Activated T-helper 1 cell treated with anti-CD3 and anti-CD28 coated beads, Interleukin-2, amount 50 U/mL, for 16 hours (primary cell): ENCODE measurements at regions not wholly inside any gene's neighbourhood (a gene's known extent, or its start where the extent isn't known, plus 50 kb on each side); places are given as distances from the start of the nearest gene placed in this dataset.

Source experiments
- DNase-seq, 2 donors: peaks; one replicate each; pipeline ENCODE4 v3.0.0-alpha.2; 2020; ENCODE audit warnings: low read depth in 1 of 2, low spot score in 1 of 2

DNA sequence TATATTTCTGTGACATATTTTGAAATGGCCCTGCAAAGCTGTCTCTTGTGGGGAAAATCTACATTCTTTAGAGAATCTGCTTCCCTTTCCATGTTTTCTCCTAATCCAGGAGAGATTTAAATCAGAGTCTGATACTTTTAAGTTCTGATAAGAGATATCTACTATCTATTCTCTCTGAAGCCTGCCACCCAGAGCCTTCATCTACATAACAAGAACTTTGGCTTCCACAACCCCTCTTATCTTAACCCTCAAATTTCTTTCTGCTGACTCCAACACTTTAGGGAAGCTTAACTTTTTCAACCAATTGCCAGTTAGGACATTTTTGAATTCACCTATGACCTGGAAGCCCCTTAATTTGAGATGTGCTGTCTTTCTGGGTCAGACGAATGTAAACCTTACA lies 965.2 kb downstream of the TBC1D22A start:
- DNase-seq, result no peak

DNA sequence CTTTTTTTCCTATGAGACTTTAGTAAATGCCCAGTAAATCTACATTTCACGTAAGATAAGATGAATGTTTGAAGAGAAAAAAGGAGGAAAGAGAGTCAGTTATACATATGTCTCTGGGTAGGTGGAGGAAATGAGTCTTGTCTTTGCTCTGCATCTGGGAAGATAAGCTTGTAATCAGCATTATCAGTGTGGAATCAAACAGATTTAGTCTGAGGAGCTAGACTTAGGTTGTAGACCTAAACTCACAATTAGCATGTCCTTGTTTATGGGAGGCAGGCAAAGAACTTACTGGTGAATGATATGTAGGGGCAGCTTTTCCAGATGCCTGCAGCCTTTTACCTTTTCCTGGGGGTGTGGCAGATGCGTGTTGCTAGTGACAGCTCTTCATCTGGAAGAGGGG lies 962.3 kb downstream of the TBC1D22A start:
- no peak for DNase-seq

DNA sequence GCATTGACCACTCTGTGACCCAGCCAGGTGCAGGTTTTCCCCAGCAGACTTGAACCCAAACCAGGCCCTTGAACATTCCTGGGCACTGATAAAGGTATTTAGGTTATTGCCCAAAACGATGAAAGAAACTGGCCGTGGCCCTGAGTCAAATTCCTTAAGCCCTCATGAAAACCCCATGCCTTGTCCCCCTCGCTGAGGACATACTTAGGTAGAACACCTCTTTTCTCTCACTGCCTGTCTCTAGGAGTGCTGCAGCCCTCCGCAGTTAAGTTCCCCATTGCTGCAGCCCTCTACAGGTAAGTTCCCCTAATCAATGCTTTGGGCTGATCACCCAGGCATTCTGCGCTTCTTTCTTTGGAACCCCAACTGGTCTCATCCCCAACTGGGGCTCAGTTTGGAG lies 961.6 kb downstream of the TBC1D22A start:
- DNase-seq, result no peak

DNA sequence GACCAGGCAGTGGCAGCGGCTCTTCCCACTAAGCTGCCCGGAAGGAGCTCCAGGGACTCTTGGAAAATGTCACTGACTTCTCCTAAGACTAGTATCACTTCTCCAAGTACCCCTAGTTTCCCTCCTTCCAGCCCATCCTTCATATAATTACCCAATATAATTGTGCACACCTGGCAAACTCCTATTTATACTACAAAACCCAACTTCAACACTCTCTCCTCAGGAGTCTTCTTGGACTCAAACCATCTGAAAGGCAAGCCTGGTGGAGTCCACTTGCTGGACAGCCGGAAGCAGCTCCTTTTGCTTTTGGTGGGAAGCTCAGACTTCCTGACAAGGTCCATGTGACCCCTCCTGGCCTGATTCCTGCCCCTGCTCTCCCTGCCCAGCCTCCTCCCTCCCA lies 955.9 kb downstream of the TBC1D22A start:
- no peak for DNase-seq

DNA sequence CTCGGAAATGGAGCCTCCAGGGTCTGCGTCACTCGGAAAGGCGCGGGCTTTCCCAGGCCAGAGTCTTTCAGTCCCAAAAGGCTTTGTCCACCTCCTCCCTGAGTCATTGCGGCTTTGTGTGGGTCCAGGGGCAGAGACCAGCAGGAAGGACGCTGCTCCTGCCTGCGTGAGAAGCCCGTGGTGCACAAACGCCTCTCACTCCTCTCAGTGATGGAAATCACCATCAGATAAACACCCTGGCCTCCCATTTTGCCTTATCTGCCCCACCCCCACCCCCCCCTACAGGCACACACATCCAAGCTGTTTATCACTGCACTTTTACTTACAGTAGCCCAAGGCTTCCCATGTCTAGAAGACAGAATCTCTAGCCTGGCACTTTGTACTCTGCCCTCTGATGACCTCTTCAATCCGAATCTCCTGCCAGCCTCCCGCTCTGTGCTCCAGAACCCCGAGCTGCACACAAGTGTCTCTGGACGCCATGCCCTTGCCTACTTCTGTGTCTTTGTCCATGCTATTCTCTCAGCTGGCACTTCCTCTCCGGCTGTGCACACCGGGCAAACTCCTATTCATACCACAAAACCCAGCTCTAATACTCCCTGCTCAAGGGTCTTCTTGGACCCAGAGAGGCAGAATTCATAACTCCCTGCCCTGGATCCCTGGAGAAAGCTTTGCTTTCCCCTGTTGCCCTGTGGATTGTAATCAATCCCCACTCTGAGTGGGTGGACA lies 954.6 kb downstream of the TBC1D22A start:
- DNase-seq, result no peak

DNA sequence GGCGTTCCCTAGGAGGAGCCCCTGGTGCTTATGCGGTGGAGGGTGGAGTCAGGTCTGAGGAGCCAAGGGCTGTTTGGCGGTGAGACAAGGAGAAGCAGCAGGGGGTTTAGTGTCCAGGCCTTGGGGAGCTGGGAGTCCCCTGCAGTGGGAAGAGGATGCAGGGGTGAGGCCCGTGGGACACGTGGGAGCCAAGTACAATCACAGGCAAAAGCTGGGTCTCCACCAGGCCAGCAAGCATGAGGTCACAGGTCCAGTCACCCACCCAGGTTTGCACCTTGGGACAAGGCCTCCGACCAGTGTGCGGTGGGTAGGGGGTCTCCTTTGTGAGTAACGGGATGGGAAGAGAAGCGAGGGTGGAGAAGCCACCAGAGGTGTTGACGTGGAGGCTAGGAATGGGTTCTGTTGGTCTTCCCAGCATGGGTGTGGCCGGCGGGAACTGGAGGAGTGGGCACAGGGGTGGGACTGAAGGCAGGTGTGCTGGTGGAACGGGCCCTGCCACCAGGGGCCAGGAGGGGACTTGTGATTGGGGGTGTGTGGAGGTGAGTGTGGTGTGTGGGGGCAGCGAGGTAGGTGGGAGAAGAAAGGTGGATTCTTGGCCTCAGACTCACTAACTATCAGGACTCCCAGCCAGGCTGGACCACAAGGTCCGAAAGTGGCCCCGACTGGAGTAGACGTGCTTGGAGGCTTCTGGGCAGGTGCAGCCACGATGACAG lies 953.6 kb downstream of the TBC1D22A start:
- DNase-seq, result no peak

DNA sequence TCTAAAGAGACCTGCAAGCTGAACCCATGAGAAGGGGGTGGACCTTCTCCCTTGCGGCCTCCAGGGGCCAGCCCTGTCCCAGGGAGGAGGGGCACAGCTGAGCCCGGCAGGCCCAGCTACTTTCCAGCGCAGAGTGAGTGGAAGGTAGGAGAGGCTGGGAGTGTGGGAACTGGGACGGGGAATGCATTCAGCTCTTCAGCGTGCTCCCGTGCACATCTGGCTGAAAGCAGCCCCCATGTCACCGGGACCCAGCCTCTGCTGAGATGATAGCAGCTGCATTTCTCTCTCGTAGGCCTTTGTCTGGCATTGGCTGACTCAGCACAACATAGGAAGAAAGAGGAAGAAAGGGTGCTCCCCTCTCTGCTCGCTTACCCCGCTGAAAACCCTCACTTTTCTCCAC lies 951.5 kb downstream of the TBC1D22A start:
- no peak for DNase-seq

DNA sequence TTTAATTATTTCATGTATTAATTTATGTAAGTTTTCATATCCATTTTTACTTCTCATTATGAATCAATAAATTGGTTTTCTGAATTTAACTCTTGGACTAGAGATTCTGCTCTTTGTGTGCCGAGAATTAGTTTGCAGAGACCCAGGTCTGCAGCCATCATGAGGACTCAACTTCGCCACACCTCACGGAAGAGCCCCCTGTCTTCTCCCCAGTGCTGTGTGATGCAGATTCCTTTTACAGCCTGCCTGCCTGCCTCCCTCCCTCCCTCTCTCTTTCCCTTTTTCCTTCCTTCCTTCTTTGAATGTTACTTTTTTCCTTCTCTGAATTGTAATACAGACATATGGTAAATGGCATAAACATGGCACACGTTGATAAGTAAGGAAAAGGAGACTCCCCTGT lies 947.7 kb downstream of the TBC1D22A start:
- no peak for DNase-seq

DNA sequence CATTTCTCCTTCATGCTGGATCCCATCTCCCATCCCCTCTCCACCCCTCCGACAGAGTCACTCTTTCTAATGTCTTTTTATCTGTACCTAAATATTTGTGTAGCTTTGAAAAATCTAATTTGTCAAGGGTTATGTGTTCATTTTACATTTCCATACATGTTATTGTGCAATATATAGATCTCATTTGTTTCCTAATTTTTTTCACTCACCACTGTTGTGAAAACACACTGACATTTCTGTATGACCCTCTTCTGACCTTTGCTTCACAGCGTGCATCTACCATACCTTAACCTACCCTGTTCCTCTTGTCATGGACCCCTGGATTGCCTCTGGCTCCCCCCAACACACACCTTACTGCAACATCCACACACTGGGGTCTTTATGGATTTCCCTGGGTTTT lies 942.9 kb downstream of the TBC1D22A start:
- DNase-seq, result no peak

DNA sequence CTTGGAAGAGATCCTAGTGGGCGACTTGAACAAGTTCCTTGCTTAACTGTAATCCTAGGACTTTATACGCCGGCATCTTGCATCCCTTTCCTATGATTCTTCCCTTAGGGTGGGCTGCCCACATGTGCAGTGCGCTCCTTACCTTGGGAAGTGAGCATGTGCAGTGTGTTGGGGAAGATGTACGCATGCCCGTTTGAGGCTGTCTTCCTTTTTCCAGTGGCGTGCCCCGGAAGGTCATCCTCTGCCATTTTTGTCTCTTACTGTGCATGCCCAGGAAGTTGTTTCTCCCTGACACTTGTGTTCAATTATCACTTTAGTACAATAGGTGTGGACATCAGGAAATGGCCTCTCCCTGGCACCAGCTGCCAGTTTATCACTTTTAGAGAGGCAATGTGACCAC lies 936.5 kb downstream of the TBC1D22A start:
- DNase-seq, result no peak

DNA sequence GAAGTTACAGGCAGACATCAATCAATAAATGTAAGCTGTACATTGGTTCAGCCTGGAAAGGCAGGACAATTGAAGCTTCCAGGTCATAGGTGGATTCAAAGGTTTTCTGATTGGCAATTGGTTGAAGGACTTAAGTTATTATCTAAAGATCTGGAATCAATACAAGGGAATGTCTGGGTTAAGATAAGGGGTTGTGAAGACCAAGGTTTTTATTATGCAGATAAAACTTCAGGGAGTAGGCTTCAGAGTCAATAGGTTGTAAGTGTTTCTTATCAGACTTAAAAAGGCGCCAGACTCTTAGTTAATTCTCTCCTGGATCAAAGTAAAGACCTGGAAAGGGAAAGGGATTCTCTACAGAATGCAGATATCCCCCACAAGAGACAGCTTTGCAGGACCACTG lies 935.4 kb downstream of the TBC1D22A start:
- no peak for DNase-seq

DNA sequence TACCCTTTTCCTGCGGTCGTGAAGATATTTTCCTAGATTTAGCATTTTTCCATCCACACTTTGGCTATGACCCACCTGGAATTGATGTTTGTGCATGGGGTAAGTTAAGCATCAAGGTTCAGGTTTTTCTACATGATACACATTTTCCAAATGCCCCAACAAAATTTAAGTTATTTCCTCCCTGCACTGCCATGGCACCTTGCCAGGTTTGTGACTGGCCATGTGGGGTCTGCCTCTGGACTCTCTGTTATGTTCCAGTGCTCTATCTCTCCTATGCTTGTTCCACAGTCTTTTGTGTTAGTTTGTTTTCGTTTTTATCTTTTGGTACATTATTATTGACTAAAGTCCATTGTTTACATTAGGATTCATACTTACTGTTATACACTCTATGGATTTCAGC lies 934.3 kb downstream of the TBC1D22A start:
- DNase-seq, result no peak

DNA sequence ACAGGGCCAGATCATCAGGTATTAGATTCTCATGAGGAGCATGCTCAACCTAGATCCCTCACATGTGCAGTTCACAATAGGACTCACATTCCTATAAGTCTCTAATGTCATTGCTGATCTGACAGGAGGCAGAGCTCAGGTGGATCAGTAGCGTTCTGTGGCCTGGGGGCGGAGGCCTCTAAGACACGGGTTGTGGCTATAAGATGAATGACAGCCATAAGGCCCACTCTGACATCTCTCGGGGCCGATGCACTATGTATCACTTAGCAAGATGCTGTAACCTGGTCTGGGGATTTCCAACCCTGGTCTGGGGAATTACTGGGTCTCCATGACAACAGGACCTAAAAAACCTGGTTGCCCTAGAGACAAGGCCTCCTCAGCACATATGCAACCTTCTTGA lies 932.7 kb downstream of the TBC1D22A start:
- no peak for DNase-seq

DNA sequence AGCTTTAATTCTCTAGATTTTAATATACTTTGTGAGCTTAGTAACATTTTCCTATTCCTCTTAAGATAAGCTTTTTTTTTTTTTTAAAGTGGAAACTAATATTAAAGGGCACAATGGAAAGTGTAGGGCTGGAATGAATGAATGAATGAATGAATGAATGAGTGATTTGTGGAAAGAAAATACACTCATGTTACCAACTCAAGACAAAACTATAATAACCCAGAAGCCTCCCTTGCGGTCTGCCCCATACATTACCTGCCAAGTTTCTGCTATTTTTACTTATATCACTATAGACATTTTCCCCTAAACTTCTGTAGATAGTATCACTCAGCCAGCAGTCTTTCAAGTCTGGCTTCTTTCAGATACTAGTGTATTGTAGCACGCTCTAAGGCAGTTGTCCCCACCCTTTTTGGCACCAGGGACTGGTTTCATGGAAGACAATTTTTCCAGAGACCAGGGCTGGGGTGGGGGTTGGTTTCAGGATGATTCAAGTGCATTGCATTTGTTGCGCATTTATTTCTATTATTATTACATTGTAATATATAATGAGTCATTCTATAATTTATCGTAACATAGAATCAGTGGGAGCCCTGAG lies 932.2 kb downstream of the TBC1D22A start:
- no peak for DNase-seq

DNA sequence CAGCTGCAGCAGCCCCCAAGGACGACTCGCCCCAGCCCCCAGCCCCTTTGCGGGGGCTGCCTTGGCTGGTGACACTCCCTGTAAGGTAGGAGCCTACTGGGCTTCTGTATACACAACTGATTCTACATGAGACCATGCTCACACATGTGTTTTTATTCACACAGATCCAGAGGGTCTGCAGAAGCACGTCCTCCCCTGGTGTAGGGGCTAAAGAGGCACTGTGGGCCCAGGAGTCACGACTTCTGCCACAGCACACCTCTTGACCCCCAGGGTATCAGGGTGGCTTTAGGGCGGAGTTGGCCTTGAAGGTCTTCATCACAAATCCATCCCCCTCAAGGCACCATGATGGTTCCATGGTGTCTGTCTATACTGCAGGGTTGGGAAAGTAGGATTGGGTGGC lies 931.2 kb downstream of the TBC1D22A start:
- DNase-seq, result no peak

DNA sequence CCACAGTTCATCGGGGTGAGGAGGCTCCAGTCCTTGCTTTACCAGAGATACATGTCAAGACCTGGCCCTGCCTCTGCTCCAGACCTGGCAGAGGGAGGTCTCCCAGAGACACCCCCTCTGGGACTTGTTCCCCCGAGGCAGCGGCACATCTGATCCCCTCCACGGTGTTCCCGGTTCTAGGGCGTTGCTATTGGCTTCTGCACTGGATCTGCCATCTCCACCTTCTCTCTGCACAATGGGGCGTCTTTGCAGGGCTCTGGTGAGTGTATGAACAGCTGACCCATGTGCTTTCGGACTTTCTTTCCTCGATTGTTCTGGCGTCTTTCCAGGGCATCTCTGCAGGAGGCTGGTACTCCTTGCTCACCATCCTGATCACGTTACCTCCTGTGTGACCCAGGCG lies 930.4 kb downstream of the TBC1D22A start:
- DNase-seq, result no peak

DNA sequence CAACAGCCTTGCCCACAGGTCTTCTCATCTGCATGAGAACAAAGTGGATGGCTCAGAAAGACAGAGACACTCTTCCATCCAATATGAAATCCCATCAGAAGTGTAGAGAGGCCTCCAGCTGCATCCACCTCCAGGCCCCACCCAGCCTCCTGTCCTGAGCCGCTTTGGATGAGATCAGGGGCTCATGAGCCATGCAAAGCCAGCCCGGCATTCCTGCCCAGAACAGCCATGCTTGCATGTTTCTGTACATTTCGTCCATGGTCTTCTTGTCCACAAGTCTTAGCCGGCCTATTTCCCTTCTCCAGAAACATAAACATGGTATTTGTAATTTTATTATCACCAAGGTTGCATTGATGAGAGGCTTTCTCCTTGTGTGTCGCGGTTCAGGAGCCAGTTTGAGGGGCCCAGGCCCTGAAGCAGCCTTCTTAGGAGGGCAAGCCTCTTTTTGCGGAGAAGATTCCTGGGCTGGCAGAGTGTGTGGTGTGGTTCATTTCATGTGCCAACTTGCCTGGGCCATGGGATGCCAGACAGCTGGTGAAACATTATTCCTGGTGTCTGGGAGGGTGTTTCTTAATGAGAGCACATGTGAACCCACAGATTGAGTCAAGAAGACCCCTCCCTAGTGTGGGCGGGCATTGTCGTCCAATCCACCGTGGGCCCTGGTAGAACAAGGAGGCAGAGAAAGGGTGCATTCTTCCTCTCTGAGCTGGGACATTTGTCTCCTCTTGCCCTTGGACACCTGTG lies 928.9 kb downstream of the TBC1D22A start:
- no peak for DNase-seq

DNA sequence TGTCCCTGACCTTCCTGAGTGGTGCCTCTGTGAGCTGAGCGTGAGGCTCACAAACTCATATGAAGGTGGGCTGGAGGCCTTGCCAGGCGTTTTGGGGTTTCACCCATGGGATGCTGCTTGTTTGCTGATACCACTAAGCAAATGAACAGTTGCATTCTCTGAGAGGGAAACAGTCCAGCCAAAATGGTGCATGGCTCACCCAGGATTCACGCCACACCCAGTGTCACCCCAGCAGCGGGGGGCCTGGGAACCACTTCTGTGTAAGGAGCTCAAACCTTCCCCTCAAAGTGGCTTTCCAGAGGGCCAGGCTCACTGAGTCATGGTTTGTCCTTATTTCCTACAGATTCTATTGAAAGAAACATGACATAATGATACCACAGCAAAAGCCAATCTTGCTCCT lies 928.1 kb downstream of the TBC1D22A start:
- no peak for DNase-seq

DNA sequence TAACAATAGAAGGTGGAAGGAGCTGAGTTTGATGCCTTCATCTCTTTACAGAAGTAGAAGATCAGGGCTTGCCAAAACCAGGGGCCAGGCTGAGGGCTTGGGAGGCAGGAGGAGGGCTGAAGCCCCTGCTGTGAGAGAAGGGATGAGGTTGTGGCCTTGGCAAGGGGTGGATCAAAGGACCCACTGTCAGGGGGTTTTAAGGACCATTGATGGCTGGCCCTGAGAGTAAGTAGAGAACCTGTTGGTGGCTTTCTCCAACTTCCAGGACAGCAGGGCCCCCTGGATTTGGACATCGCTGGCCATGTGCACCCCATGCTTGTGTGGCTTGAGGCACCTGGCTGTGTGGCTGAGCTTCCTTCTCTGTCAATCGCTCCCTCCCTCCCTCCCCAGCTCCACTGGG lies 927.7 kb downstream of the TBC1D22A start:
- no peak for DNase-seq

DNA sequence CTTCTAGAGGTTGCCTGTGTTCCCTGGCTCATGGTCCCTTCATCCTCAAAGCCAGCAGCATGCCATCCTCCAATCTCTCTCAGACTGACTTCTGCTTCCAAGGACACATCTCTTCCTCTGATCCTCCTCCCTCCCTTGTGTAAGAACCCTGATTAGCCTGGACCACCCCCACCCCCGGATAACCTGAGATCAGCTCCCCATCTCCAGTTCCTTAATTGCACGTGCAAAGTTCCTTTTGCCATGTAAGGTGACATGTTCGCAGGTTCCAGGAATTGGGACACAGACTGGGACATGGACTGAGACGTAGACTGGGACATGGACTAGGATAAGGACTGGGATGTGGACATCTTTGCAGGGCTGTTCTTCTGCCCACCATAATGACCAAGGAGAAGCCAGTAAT lies 925.3 kb downstream of the TBC1D22A start:
- no peak for DNase-seq

DNA sequence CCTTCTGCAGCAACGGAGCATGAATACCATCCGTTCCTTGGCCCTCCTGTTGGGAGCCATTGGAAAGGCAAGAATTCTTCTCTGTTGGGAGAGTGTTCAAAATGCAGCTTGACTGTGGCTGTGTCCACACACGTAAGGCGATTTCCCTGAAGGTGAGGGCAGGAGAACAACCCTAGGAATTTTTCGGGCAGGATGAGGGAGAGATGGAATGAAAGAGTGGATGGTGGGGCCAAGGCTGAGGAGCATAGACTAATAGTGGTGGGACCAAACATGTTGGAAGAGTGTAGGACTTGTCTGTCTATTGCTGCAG lies 924.9 kb downstream of the TBC1D22A start:
- DNase-seq, result no peak
